ENCODE measurements at regions not wholly inside any gene's neighbourhood (a gene's known extent, or its start where the extent isn't known, plus 50 kb on each side); places are given as distances from the start of the nearest gene placed in this dataset.

DNA sequence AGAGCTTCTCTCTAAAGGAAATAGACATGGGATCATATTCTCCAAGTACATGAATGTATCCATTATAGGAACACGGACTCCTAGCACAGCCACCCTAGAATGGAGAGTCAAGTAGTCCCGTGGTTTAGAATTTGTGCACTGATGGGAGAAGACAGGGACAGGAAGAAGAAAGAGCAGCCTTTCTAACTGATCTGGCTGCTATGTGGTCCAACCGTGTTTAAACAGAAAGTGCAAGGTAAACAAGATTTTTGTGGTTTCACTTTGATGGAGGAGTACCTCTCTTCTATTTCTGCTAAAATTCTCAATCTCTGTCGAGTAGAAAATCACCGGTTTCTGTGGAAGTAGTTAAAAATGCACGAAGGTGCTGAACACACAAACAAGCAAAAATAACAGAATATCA lies 171.3 kb downstream of the ST8SIA4 start:
- no peaks in the 10 kb centered on the region for H3K9me3 ChIP-seq
- TF ChIP-seq POLR2AphosphoS5 (IDR thresholded peaks at IDR 0.05) (no peak), POLR2A (IDR thresholded peaks at IDR 0.05) (no peak)
- 50 to 66% methylated on average over 6 of the region's 6 CpGs for WGBS, 2 donors (ENCODE audit: low coverage in 1 of 2)
- H3K36me3 ChIP-seq: no peaks in the 10 kb centered on the region
- no peak overlapping the region for H3K4me3 ChIP-seq
- H3K4me1 ChIP-seq: no peaks in the 10 kb centered on the region
- H3K27me3 ChIP-seq: no peaks in the 10 kb centered on the region
- ATAC-seq: no peak
- H3K27ac ChIP-seq: no peak overlapping the region

DNA sequence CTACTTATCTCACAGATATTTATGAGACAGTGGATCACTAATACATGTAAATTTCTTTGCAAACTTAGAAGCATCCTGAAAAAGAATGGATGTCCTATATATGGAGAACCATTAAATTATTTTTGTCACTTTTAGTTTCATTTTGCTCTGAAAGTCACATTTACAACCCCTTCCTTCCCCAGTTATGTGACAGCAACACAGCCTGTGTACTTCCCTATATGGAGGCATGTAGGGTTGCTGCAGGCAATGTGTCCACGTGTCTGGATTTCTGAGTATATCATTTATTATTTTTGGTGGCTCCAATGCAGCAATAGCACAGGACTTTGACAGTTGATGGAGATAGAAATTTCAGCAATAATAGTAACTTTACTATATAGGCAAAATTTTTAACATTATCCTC lies 156.4 kb downstream of the ST8SIA4 start:
- no peak overlapping the region for H3K27ac ChIP-seq
- no peaks in the 10 kb centered on the region for H3K27me3 ChIP-seq
- ATAC-seq: no peak
- 17 to 80% methylated on average over 1 of the region's 1 CpG for WGBS, 2 donors (ENCODE audit: low coverage in 1 of 2)
- H3K4me1 ChIP-seq: no peaks in the 10 kb centered on the region
- no peak overlapping the region for H3K4me3 ChIP-seq
- TF ChIP-seq POLR2A (IDR thresholded peaks at IDR 0.05): no peak
- TF ChIP-seq POLR2AphosphoS5 (IDR thresholded peaks at IDR 0.05): no peak
- TF ChIP-seq, protein P1, sequence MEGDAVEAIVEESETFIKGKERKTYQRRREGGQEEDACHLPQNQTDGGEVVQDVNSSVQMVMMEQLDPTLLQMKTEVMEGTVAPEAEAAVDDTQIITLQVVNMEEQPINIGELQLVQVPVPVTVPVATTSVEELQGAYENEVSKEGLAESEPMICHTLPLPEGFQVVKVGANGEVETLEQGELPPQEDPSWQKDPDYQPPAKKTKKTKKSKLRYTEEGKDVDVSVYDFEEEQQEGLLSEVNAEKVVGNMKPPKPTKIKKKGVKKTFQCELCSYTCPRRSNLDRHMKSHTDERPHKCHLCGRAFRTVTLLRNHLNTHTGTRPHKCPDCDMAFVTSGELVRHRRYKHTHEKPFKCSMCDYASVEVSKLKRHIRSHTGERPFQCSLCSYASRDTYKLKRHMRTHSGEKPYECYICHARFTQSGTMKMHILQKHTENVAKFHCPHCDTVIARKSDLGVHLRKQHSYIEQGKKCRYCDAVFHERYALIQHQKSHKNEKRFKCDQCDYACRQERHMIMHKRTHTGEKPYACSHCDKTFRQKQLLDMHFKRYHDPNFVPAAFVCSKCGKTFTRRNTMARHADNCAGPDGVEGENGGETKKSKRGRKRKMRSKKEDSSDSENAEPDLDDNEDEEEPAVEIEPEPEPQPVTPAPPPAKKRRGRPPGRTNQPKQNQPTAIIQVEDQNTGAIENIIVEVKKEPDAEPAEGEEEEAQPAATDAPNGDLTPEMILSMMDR (IDR thresholded peaks at IDR 0.05): no peak
- no peak for TF ChIP-seq EP300 (IDR thresholded peaks at IDR 0.05)
- no peaks in the 10 kb centered on the region for H3K9me3 ChIP-seq
- H3K36me3 ChIP-seq: no peaks in the 10 kb centered on the region

DNA sequence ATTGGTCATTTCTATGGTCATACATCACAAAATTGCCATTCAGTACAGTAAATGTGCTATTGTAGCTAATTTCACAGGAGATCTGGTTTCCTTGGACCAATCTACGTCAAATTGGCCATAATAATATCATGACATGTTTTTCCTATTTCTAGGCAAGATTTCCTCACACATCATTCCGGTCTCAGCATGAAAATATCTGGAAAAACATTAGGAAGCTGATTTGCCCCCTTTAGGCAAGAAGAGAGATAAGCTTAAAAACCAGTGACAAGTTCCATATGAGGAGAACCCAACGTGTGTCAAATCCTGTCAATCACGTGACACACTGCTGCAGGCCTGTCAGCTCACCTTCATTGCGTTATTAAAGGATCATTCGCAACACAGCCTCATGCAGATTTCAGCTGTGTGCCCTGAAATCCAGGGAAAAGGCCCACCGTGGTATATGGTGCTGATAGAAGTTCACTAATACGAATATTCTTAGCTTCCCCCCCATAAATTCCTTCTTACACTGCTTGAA lies 153.3 kb downstream of the ST8SIA4 start:
- Histone ChIP-seq H3K4me1 (no peaks in the 10 kb centered on the region), H3K27me3 (no peaks in the 10 kb centered on the region), H3K4me3 (no peak overlapping the region), H3K36me3 (no peaks in the 10 kb centered on the region), H3K9me3 (no peaks in the 10 kb centered on the region), H3K27ac (no peak overlapping the region)
- 45 to 68% methylated on average over 8 of the region's 8 CpGs for WGBS, 2 donors (ENCODE audit: low coverage in 1 of 2)
- TF ChIP-seq POLR2A (IDR thresholded peaks at IDR 0.05): no peak
- TF ChIP-seq POLR2AphosphoS5 (IDR thresholded peaks at IDR 0.05): no peak
- TF ChIP-seq, protein P1 (IDR thresholded peaks at IDR 0.05): no peak
- TF ChIP-seq EP300 (IDR thresholded peaks at IDR 0.05): no peak
- no peak for ATAC-seq

DNA sequence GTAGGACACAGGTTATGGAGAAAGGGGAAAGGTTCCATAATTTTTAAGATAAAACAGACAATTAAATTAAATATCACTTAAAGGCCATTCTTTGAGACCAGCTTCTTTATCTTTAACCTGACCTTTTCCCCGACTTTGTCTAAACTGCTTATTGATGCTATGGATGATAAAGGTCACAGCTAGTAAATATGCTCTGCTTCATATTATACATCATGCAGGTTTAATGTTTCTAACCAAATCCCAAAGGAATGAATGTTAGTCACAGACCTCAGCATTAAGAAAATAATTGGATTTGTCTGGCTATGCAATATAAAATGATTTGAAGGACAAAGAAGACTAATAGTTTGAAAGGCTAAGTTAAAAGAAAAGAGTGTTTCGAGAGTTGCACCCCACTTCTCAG lies 147.6 kb downstream of the ST8SIA4 start:
- Histone ChIP-seq H3K27me3 (no peaks in the 10 kb centered on the region), H3K36me3 (no peaks in the 10 kb centered on the region), H3K9me3 (no peaks in the 10 kb centered on the region), H3K27ac (no peak overlapping the region), H3K4me3 (no peak overlapping the region), H3K4me1 (no peaks in the 10 kb centered on the region)
- TF ChIP-seq EP300 (IDR thresholded peaks at IDR 0.05) (no peak), POLR2AphosphoS5 (IDR thresholded peaks at IDR 0.05) (no peak), POLR2A (IDR thresholded peaks at IDR 0.05) (no peak)
- TF ChIP-seq, protein P1 (IDR thresholded peaks at IDR 0.05): no peak
- WGBS, 2 donors (ENCODE audit: low coverage in 1 of 2): 67 to 75% methylated on average over 2 of the region's 2 CpGs
- no peak for ATAC-seq
